PC-9 (cell line): ENCODE measurements at regions not wholly inside any gene's neighbourhood (a gene's known extent, or its start where the extent isn't known, plus 50 kb on each side); places are given as distances from the start of the nearest gene placed in this dataset.

ENCODE experiments used
- CTCF ChIP-seq: fragments of 200-600 bp; sonication (generic); conservative IDR thresholded peaks from 2 replicates; pipeline ENCODE4 v1.6.1; 2017; ENCODE audit warnings: mixed run types, antibody characterized with exemption, mild to moderate bottlenecking, moderate library complexity
- EZH2 ChIP-seq: fragments of 200-600 bp; sonication (generic); IDR thresholded peaks from 2 replicates; pipeline ENCODE4 v1.8.0; 2017; ENCODE audit warnings: antibody characterized with exemption, low read depth

GRCh38 chr18:70582981-70583380 lies 294.1 kb downstream of the SOCS6 start:
- no peak for TF ChIP-seq CTCF
- no peak for TF ChIP-seq EZH2
